ENCODE measurements at regions not wholly inside any gene's neighbourhood (a gene's known extent, or its start where the extent isn't known, plus 50 kb on each side); places are given as distances from the start of the nearest gene placed in this dataset.

GRCh38 chr7:41570766-41571165 is 132.1 kb downstream of the INHBA start:
- TF ChIP-seq EZH2 (IDR thresholded peaks at IDR 0.05; ENCODE audit: borderline replicate concordance, low read length) (no peak), CTCF (conservative IDR thresholded peaks at IDR 0.05 in 1 of 2, IDR thresholded peaks at IDR 0.05 in 1 of 2; ENCODE audit: extremely low read depth in 1 of 2, insufficient read depth in 1 of 2, low read depth in 1 of 2, low read length in 2 of 2) (no peak)
